ENCODE measurements at regions not wholly inside any gene's neighbourhood (a gene's known extent, or its start where the extent isn't known, plus 50 kb on each side); places are given as distances from the start of the nearest gene placed in this dataset.

GRCh38 chr6:119891206-119891605 lies 541.6 kb upstream of the MAN1A1 start:
- H3K27ac ChIP-seq (ENCODE audit: low read depth, low read length), result no peak overlapping the region
- 88% methylated on average over 1 of the region's 1 CpG; no CpG with 5 or more reads in 1 of the 2 experiments for WGBS, 2 experiments (ENCODE audit: extremely low coverage in 1 of 2, insufficient coverage in 1 of 2, insufficient read length in 1 of 2, insufficient replicate concordance in 2 of 2, low coverage in 1 of 2, low lambda C conversion rate in 2 of 2, missing lambda C conversion rate in 1 of 2)
- FAIRE-seq (no peak), DNase-seq (ENCODE audit: low read depth in 1 of 2, low spot score in 2 of 2) (no peak)
- no peak overlapping the region for H4K91ac ChIP-seq (replicated peaks; ENCODE audit: insufficient read length, low read length)
- no peak overlapping the region for H2BK15ac ChIP-seq (ENCODE audit: low read length)
- no peaks in the 10 kb centered on the region for H3K23me2 ChIP-seq (ENCODE audit: low read depth, low read length)
- ChIA-PET CTCF (ENCODE audit: partially characterized antibody) (interaction anchor here (1.1 kb wide), 1 partner anchor 743 kb away, joined by 3 read pairs; no protein-coding TSS in a partner anchor), POLR2A (ENCODE audit: partially characterized antibody) (no interaction called here)
- H2AK5ac ChIP-seq (ENCODE audit: low read depth, low read length), result no peak overlapping the region
- H3K56ac ChIP-seq (replicated peaks; ENCODE audit: insufficient read length, low read depth, low read length), result no peak overlapping the region
- no peaks in the 10 kb centered on the region for H3K9me3 ChIP-seq (ENCODE audit: insufficient read depth in 2 of 2, low read depth in 1 of 2, low read length in 1 of 2)
- no peaks in the 10 kb centered on the region for H3K36me3 ChIP-seq (ENCODE audit: control insufficient read depth in 2 of 4, insufficient read depth in 4 of 4, low read length in 3 of 4)
- no peaks in the 10 kb centered on the region for H3K79me1 ChIP-seq (ENCODE audit: low read depth, low read length)
- no peak overlapping the region for H2BK120ac ChIP-seq (replicated peaks; ENCODE audit: low read depth, low read length)
- no peak overlapping the region for H4K8ac ChIP-seq (ENCODE audit: extremely low read depth, insufficient read depth, low read length)
- no peaks in the 10 kb centered on the region for H3K27me3 ChIP-seq (replicated peaks in 1 of 4; ENCODE audit: control insufficient read depth in 3 of 4, extremely low read depth in 1 of 4, insufficient read depth in 3 of 4, low read length in 3 of 4)
- H3K14ac ChIP-seq (ENCODE audit: insufficient read length), result no peak overlapping the region
- no peak overlapping the region for H2BK5ac ChIP-seq (ENCODE audit: low read depth, low read length)
- no peak overlapping the region for H2BK20ac ChIP-seq (ENCODE audit: low read length)
- H3K79me2 ChIP-seq (ENCODE audit: control insufficient read depth in 1 of 2, insufficient read depth in 2 of 2, low read length in 2 of 2), result no peaks in the 10 kb centered on the region
- H3K9ac ChIP-seq (replicated peaks in 1 of 4; ENCODE audit: extremely low read depth in 1 of 4, low read depth in 3 of 4, low read length in 3 of 4), result no peak overlapping the region
- H3K23ac ChIP-seq (ENCODE audit: insufficient read length), result no peak overlapping the region
- H3K4ac ChIP-seq (replicated peaks; ENCODE audit: insufficient read length, low read depth, low read length), result no peak overlapping the region
- no peak overlapping the region for H3K4me2 ChIP-seq (ENCODE audit: insufficient read depth in 1 of 2, low read depth in 2 of 2, low read length in 2 of 2)
- no peak overlapping the region for H4K5ac ChIP-seq (ENCODE audit: insufficient read length, low read depth, low read length)
- no peak overlapping the region for H3K18ac ChIP-seq (ENCODE audit: extremely low read depth, low read length)
- no peaks in the 10 kb centered on the region for H4K20me1 ChIP-seq (replicated peaks in 1 of 2; ENCODE audit: control insufficient read depth in 1 of 2, insufficient read depth in 2 of 2, low read length in 2 of 2)
- no peak overlapping the region for H2BK12ac ChIP-seq (ENCODE audit: low read depth, low read length)
- no peak overlapping the region for H3K4me3 ChIP-seq (ENCODE audit: extremely low read depth in 1 of 4, insufficient read depth in 2 of 4, low read depth in 3 of 4, low read length in 4 of 4)
- no peaks in the 10 kb centered on the region for H3K4me1 ChIP-seq (replicated peaks in 1 of 4; ENCODE audit: control insufficient read depth in 3 of 4, insufficient read depth in 4 of 4, low read length in 3 of 4)
- H2AFZ ChIP-seq (ENCODE audit: low read length), result no peak overlapping the region
- TF ChIP-seq JUN (IDR thresholded peaks at IDR 0.05; ENCODE audit: low read depth, low read length), result no peak
- TF ChIP-seq JUND (IDR thresholded peaks at IDR 0.05; ENCODE audit: low read length), result no peak
- no peak for TF ChIP-seq TAF1 (IDR thresholded peaks at IDR 0.05; ENCODE audit: low read depth, low read length)
